Liver (tissue), 3 donors: ENCODE measurements at regions not wholly inside any gene's neighbourhood (a gene's known extent, or its start where the extent isn't known, plus 50 kb on each side); places are given as distances from the start of the nearest gene placed in this dataset.

Experiments
- FOXA1 ChIP-seq: IDR thresholded peaks from 2 replicates; pipeline ENCODE4 v1.6.1; 2016; ENCODE audit warnings: antibody characterized with exemption
- GABPA ChIP-seq, 2 donors: IDR thresholded peaks in 1 of 2; conservative IDR thresholded peaks in 1 of 2; 2 replicates each; pipeline ENCODE4 v1.6.1; 2016; ENCODE audit warnings: antibody characterized with exemption in 2 of 2, mild to moderate bottlenecking in 1 of 2, moderate library complexity in 1 of 2
- HNF4A ChIP-seq, 2 donors: conservative IDR thresholded peaks; 2 replicates each; pipeline ENCODE4 v1.6.1; 2016; ENCODE audit warnings: antibody characterized with exemption in 2 of 2, mild to moderate bottlenecking in 2 of 2
- JUND ChIP-seq, 2 donors: IDR thresholded peaks; 2 replicates each; pipeline ENCODE4 v1.6.1; 2016; ENCODE audit warnings: antibody characterized with exemption in 2 of 2
- NR2F2 ChIP-seq: IDR thresholded peaks from 2 replicates; pipeline ENCODE4 v1.6.1; 2016; ENCODE audit warnings: antibody characterized with exemption
- RXRA ChIP-seq, 2 donors: IDR thresholded peaks; 2 replicates each; pipeline ENCODE4 v1.6.1; 2017 to 2018; ENCODE audit warnings: antibody characterized with exemption in 2 of 2, mild to moderate bottlenecking in 1 of 2
- SP1 ChIP-seq: IDR thresholded peaks from 2 replicates; pipeline ENCODE4 v1.6.1; 2018; ENCODE audit warnings: antibody characterized with exemption, mild to moderate bottlenecking
- TAF1 ChIP-seq: conservative IDR thresholded peaks from 2 replicates; pipeline ENCODE4 v1.6.1; 2016; ENCODE audit warnings: antibody characterized with exemption, mild to moderate bottlenecking
- YY1 ChIP-seq: IDR thresholded peaks from 2 replicates; pipeline ENCODE4 v1.6.1; 2016; ENCODE audit warnings: antibody characterized with exemption, mild to moderate bottlenecking
- TF ChIP-seq, protein P1 (sequence below): fragments of 150-350 bp; IDR thresholded peaks from 2 replicates; pipeline ENCODE4 v1.5.1; 2017; ENCODE audit warnings: improper control_type of control experiment, low read depth, low read length; ENCODE audit not compliant: missing input control
- TF ChIP-seq, protein P2 (sequence below): IDR thresholded peaks from 2 replicates; pipeline ENCODE4 v1.6.1; 2016; ENCODE audit warnings: antibody characterized with exemption
- TF ChIP-seq, protein P3 (sequence below): IDR thresholded peaks from 2 replicates; pipeline ENCODE4 v1.6.1; 2016; ENCODE audit warnings: antibody characterized with exemption
- donor health status: healthy.
- donor health status: healthy.

DNA sequence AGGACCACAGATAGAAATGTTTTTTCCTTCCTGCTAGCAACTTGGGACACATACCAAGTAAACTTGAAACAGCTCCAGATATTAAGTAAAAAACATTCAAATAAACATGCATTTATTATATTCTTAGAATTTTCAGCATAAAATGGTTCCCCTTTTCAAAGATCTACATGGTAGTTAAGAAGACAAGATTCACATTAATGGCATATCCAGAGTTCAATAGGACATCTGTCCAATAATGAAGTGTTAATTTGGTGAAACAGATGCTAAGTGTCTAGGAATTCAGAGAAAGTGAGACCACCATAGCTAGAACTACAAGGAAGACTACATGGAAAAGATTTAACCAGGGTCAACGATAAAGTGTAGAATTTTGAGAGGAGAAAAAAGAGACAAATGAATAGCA, 184.9 kb downstream of the COL12A1 start:
- TF ChIP-seq, protein P1, sequence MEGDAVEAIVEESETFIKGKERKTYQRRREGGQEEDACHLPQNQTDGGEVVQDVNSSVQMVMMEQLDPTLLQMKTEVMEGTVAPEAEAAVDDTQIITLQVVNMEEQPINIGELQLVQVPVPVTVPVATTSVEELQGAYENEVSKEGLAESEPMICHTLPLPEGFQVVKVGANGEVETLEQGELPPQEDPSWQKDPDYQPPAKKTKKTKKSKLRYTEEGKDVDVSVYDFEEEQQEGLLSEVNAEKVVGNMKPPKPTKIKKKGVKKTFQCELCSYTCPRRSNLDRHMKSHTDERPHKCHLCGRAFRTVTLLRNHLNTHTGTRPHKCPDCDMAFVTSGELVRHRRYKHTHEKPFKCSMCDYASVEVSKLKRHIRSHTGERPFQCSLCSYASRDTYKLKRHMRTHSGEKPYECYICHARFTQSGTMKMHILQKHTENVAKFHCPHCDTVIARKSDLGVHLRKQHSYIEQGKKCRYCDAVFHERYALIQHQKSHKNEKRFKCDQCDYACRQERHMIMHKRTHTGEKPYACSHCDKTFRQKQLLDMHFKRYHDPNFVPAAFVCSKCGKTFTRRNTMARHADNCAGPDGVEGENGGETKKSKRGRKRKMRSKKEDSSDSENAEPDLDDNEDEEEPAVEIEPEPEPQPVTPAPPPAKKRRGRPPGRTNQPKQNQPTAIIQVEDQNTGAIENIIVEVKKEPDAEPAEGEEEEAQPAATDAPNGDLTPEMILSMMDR, result no peak
- TF ChIP-seq TAF1 (no peak), FOXA1 (no peak), SP1 (no peak), YY1 (no peak), GABPA (IDR thresholded peaks at IDR 0.05 in 1 of 2, conservative IDR thresholded peaks at IDR 0.05 in 1 of 2) (no peak), JUND (IDR thresholded peaks at IDR 0.05) (no peak), RXRA (IDR thresholded peaks at IDR 0.05) (no peak), NR2F2 (no peak), HNF4A (conservative IDR thresholded peaks at IDR 0.05) (no peak)
- TF ChIP-seq, protein P2, sequence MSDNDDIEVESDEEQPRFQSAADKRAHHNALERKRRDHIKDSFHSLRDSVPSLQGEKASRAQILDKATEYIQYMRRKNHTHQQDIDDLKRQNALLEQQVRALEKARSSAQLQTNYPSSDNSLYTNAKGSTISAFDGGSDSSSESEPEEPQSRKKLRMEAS, result no peak
- TF ChIP-seq, protein P3, sequence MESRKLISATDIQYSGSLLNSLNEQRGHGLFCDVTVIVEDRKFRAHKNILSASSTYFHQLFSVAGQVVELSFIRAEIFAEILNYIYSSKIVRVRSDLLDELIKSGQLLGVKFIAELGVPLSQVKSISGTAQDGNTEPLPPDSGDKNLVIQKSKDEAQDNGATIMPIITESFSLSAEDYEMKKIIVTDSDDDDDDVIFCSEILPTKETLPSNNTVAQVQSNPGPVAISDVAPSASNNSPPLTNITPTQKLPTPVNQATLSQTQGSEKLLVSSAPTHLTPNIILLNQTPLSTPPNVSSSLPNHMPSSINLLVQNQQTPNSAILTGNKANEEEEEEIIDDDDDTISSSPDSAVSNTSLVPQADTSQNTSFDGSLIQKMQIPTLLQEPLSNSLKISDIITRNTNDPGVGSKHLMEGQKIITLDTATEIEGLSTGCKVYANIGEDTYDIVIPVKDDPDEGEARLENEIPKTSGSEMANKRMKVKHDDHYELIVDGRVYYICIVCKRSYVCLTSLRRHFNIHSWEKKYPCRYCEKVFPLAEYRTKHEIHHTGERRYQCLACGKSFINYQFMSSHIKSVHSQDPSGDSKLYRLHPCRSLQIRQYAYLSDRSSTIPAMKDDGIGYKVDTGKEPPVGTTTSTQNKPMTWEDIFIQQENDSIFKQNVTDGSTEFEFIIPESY, result no peak
